ENCODE measurements at regions not wholly inside any gene's neighbourhood (a gene's known extent, or its start where the extent isn't known, plus 50 kb on each side); places are given as distances from the start of the nearest gene placed in this dataset.
"Not testable (repeated sequence)": the region's sequence is repeated elsewhere in the genome, so short reads cannot be mapped to it uniquely, and the experiment has no call there.

DNA sequence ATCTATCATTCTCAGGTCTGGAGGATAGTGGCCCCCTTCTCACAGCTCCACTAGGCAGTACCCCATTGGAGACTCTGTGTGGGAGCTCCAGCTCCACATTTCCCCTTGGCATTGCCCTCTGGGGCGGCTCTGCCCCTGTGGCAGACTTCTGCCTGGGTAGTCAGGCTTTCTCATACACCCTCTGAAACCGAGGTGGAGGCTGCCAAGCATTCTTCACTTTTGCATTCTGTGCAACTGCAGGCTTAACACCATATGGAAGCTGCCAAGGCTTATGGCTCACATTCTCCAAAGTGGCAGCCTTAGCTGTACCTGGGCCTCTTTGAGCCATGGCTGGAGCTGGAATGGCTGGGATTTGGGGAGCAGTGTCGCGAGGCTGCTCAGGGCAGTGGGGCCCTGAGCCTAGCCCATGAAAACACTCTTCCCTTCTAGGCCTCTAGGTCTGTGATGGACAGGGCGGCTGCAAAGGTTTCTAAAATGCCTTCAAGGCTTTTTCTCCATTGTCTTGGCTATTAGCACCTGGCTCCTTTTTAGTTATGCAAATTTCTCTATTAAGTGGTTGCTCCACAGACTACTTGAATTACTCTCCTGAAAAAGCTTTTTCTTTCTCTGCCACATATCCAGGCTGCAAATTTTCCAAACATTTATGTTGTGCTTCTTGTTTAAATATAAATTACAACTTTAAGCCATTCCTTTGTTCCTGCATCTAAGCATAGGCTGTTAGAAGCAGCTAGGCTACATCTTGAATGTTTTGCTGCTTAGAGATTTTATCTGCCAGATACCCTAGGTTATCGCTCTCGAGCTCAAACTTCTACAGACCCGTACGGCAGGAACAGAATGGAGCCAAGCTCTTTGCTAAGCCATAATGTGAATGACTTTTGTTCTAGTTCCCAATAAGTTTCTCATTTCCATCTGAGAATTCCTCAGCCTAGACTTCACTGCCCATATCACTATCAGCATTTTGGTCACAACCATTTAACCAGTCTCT lies 206.5 kb downstream of the CPS1 start:
- Histone ChIP-seq H2AFZ (no peak overlapping the region), H3K9me3 (ENCODE audit: control insufficient read depth, low read length) (no peaks in the 10 kb centered on the region), H3K4me1 (no peaks in the 10 kb centered on the region), H3K27me3 (ENCODE audit: control insufficient read depth, insufficient read depth, low read length) (no peaks in the 10 kb centered on the region), H3K4me3 (ENCODE audit: low read depth, low read length) (no peak overlapping the region), H3K79me2 (no peaks in the 10 kb centered on the region), H3K36me3 (ENCODE audit: control insufficient read depth, insufficient read depth, low read length) (no peaks in the 10 kb centered on the region), H3K9ac (no peak overlapping the region), H3K4me2 (ENCODE audit: low read length) (no peak overlapping the region), H3K27ac (no peak overlapping the region)
- TF ChIP-seq, protein P1, sequence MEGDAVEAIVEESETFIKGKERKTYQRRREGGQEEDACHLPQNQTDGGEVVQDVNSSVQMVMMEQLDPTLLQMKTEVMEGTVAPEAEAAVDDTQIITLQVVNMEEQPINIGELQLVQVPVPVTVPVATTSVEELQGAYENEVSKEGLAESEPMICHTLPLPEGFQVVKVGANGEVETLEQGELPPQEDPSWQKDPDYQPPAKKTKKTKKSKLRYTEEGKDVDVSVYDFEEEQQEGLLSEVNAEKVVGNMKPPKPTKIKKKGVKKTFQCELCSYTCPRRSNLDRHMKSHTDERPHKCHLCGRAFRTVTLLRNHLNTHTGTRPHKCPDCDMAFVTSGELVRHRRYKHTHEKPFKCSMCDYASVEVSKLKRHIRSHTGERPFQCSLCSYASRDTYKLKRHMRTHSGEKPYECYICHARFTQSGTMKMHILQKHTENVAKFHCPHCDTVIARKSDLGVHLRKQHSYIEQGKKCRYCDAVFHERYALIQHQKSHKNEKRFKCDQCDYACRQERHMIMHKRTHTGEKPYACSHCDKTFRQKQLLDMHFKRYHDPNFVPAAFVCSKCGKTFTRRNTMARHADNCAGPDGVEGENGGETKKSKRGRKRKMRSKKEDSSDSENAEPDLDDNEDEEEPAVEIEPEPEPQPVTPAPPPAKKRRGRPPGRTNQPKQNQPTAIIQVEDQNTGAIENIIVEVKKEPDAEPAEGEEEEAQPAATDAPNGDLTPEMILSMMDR (IDR thresholded peaks at IDR 0.05) = no peak

DNA sequence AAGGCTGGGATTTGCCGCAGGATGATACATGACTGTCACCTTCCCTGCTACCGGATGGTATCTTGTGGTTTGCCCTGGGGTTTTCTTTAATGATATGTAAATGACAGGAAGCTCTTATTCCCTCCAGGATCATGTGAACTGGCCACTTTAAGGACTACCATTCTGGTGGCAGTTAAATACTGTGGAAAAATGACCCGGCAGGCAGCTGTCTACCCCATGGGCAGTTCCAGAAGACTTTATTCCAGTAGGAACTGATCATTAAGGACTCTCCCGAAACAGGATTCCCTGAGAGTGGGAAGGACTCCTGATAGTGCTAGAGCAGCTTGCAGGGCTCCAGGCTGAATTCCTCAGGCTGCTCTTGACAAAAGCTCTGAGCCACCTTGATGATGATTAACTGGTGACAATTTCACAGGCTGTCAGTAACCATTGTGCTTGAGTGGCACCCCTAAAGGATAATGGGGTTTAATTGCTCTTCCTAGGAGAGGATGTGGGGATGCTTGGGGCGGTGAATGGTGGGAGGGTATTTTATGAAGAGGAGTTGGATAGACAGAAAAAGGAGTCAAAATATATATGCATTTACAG lies 212.0 kb downstream of the CPS1 start:
- H3K79me2 ChIP-seq = no peaks in the 10 kb centered on the region
- H3K27me3 ChIP-seq (ENCODE audit: control insufficient read depth, insufficient read depth, low read length) = no peaks in the 10 kb centered on the region
- no peak overlapping the region for H2AFZ ChIP-seq
- no peaks in the 10 kb centered on the region for H3K36me3 ChIP-seq (ENCODE audit: control insufficient read depth, insufficient read depth, low read length)
- H3K4me1 ChIP-seq = no peaks in the 10 kb centered on the region
- H3K9me3 ChIP-seq (ENCODE audit: control insufficient read depth, low read length) = no peaks in the 10 kb centered on the region
- H3K9ac ChIP-seq = no peak overlapping the region
- H3K4me2 ChIP-seq (ENCODE audit: low read length) = no peak overlapping the region
- TF ChIP-seq, protein P1 (IDR thresholded peaks at IDR 0.05) = no peak
- no peak overlapping the region for H3K4me3 ChIP-seq (ENCODE audit: low read depth, low read length)
- no peak overlapping the region for H3K27ac ChIP-seq

DNA sequence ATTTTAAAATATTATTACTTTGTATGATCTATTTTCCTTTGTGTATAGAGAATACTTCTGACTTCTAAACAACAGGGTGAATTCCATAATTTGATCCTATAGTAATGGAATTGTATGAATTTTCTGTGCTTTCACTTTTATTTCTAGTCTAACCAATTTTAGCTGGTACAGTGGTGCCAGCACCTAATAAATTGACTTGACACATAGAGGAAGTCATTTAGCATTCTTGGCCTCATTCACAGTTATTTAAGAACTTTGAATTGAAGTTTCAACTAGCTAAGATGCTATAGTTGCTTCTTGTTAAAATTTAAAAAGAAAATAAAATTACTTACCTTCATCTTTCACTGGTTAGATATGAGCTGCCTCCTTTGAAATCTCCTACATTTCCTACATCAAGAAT lies 220.4 kb downstream of the CPS1 start:
- Histone ChIP-seq H3K9ac (no peak overlapping the region), H3K36me3 (ENCODE audit: control insufficient read depth, insufficient read depth, low read length) (no peaks in the 10 kb centered on the region), H3K4me1 (no peaks in the 10 kb centered on the region), H3K4me3 (ENCODE audit: low read depth, low read length) (no peak overlapping the region), H3K4me2 (ENCODE audit: low read length) (no peak overlapping the region), H2AFZ (no peak overlapping the region), H3K9me3 (ENCODE audit: control insufficient read depth, low read length) (no peaks in the 10 kb centered on the region), H3K79me2 (no peaks in the 10 kb centered on the region), H3K27ac (no peak overlapping the region), H3K27me3 (ENCODE audit: control insufficient read depth, insufficient read depth, low read length) (no peaks in the 10 kb centered on the region)
- TF ChIP-seq, protein P1 (IDR thresholded peaks at IDR 0.05) = no peak

DNA sequence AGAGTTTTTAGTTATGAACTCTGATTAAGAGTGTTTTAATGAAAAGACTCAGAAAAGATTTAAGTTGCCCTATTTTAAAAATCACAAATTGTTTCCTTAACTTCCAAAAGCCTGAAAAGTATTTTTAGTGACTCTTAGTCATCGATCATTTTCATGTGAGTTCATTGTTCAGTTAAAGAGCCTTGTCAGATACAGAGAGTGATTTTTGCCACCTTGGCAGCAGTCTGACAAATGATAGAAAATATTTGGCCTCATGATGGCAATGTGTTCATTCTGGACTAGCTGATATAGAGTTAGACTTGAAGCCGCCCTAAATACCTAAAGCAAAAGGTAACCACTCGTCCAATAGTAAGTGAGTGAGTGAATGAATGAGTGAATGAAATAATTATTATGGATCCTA lies 225.8 kb downstream of the CPS1 start:
- Histone ChIP-seq H3K27me3 (ENCODE audit: control insufficient read depth, insufficient read depth, low read length) (no peaks in the 10 kb centered on the region), H3K9ac (no peak overlapping the region), H3K4me2 (ENCODE audit: low read length) (no peak overlapping the region), H3K4me1 (no peaks in the 10 kb centered on the region), H3K9me3 (ENCODE audit: control insufficient read depth, low read length) (no peaks in the 10 kb centered on the region), H3K27ac (no peak overlapping the region), H2AFZ (no peak overlapping the region), H3K4me3 (ENCODE audit: low read depth, low read length) (no peak overlapping the region), H3K79me2 (no peaks in the 10 kb centered on the region), H3K36me3 (ENCODE audit: control insufficient read depth, insufficient read depth, low read length) (no peaks in the 10 kb centered on the region)
- TF ChIP-seq, protein P1 (IDR thresholded peaks at IDR 0.05) = no peak

DNA sequence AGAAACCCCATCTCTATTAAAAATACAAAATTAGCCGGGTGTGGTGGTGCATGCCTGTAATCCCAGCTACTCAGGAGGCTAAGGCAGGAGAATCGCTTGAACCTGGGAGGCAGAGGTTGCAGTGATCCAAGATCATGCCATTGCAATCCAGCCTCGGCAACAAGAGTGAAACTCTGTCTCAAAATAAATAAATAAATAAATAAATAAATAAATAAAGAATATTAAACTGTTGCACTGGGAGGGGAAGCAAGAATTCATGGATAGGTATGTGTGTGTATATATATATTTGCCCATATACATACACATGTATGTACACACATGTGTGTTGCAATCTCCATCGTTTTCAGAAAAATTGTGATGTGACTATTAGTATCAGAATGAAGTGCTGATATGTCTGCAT lies 231.4 kb downstream of the CPS1 start:
- H3K9me3 ChIP-seq (ENCODE audit: control insufficient read depth, low read length); H3K4me3 ChIP-seq (ENCODE audit: low read depth, low read length); H2AFZ ChIP-seq; H3K4me2 ChIP-seq (ENCODE audit: low read length); H3K36me3 ChIP-seq (ENCODE audit: control insufficient read depth, insufficient read depth, low read length); H3K27ac ChIP-seq; H3K4me1 ChIP-seq; H3K9ac ChIP-seq; H3K79me2 ChIP-seq; H3K27me3 ChIP-seq (ENCODE audit: control insufficient read depth, insufficient read depth, low read length): not testable (repeated sequence)
